HepG2 (cell line): ENCODE measurements at regions not wholly inside any gene's neighbourhood (a gene's known extent, or its start where the extent isn't known, plus 50 kb on each side); places are given as distances from the start of the nearest gene placed in this dataset.

Source experiments
- ATAC-seq: fragments of 200-7000 bp; cut with Tn5 transposase; 3 replicates; pipeline ENCODE4 v1.9.1; 2020; ENCODE audit warnings: mild to moderate bottlenecking, moderate library complexity
- BruUV-seq: library from RNA; stranded (reverse); fragments of 400-500 nt; replicated peaks from 2 replicates; lab custom pipeline; 2021; lab: Mats Ljungman, UMichigan
- CTCF ChIA-PET: fragments of 300-600 bp; formaldehyde crosslinking; extraction: SDS; loops from one replicate; lab custom pipeline; 2021; ENCODE audit warnings: low total read pairs, inconsistent platforms, low intra/inter-chr PET ratio; lab: Yijun Ruan, JAX
- POLR2A ChIA-PET: fragments of 350-600 bp; sonication (Branson Sonifier 250); formaldehyde crosslinking; loops from one replicate; lab custom pipeline; 2020; ENCODE audit warnings: antibody characterized with exemption, inconsistent platforms; lab: Yijun Ruan, JAX
- DNase-seq: peaks from one replicate; pipeline ENCODE4 v3.0.0-alpha.2; 2015; ENCODE audit warnings: low spot score
- FAIRE-seq: peaks from 3 replicates; lab custom pipeline; 2011; peaks lifted over from hg19 to GRCh38; lab: Jason Lieb, UNC
- H2AFZ ChIP-seq: one replicate; pipeline ENCODE4 v1.6.1; 2011; ENCODE audit warnings: low read length, inconsistent platforms
- H3K27ac ChIP-seq: fragments of 300-600 bp; 3 replicates; pipeline ENCODE4 v1.8.0; 2011; ENCODE audit warnings: mixed run types, mild to moderate bottlenecking, mixed read lengths, low read length, inconsistent platforms; ENCODE audit not compliant: insufficient read depth; ENCODE audit errors: extremely low read length
- H3K27me3 ChIP-seq, 2 experiments: fragments of 200-600 bp in 1 of 2; 2 replicates in 1 of 2; 3 replicates in 1 of 2; pipeline versions ENCODE4 v1.6.0 to v1.8.0; 2011; ENCODE audit warnings: low read length in 2 of 2, mild to moderate bottlenecking in 2 of 2, moderate library complexity in 2 of 2, inconsistent platforms in 1 of 2; ENCODE audit not compliant: insufficient read depth in 2 of 2, control insufficient read depth in 1 of 2
- H3K36me3 ChIP-seq, 2 experiments: fragments of 200-600 bp in 1 of 2; replicated peaks in 1 of 2; 2 replicates in 1 of 2; 3 replicates in 1 of 2; pipeline versions ENCODE4 v1.5.1 to v1.8.0; 2011; ENCODE audit warnings: low read length in 2 of 2, inconsistent platforms in 1 of 2; ENCODE audit not compliant: insufficient read depth in 2 of 2, control insufficient read depth in 1 of 2
- H3K4me1 ChIP-seq: 2 replicates; pipeline ENCODE4 v1.5.1; 2012; ENCODE audit warnings: low read length, inconsistent platforms; ENCODE audit not compliant: insufficient read depth
- H3K4me2 ChIP-seq: 2 replicates; pipeline ENCODE4 v1.6.0; 2011; ENCODE audit warnings: low read depth, low read length, inconsistent platforms
- H3K4me3 ChIP-seq, 3 experiments: fragments of 200-600 bp in 1 of 3; sonication (generic), shearing (Covaris generic) in 1 of 3; replicated peaks in 1 of 3; 2 replicates each; pipeline ENCODE4 v1.5.1; 2011 to 2016; ENCODE audit warnings: low read length in 3 of 3, inconsistent platforms in 2 of 3, low read depth in 2 of 3, mild to moderate bottlenecking in 2 of 3, control low read depth in 1 of 3, mixed read lengths in 1 of 3; ENCODE audit not compliant: insufficient read depth in 1 of 3
- H3K79me2 ChIP-seq: one replicate; pipeline ENCODE4 v1.6.1; 2011; ENCODE audit warnings: low read length, inconsistent platforms; ENCODE audit not compliant: insufficient read depth
- H3K9ac ChIP-seq: 2 replicates; pipeline ENCODE4 v1.6.0; 2011; ENCODE audit warnings: mild to moderate bottlenecking, low read depth, low read length, inconsistent platforms; ENCODE audit not compliant: insufficient read depth
- H3K9me3 ChIP-seq: 2 replicates; pipeline ENCODE4 v1.5.1; 2012; ENCODE audit warnings: mild to moderate bottlenecking, low read length
- H4K20me1 ChIP-seq: 2 replicates; pipeline ENCODE4 v1.6.0; 2011; ENCODE audit warnings: inconsistent platforms, mild to moderate bottlenecking, low read length, moderate library complexity; ENCODE audit not compliant: insufficient read depth
- KDM5A ChIP-seq: fragments of 200-600 bp; sonication (generic); IDR thresholded peaks from 2 replicates; pipeline ENCODE4 v1.7.0; 2018; ENCODE audit warnings: antibody characterized with exemption, mild to moderate bottlenecking, low read length, borderline replicate concordance
- NFKBIZ ChIP-seq: IDR thresholded peaks from 2 replicates; pipeline ENCODE4 v1.6.1; 2018; ENCODE audit warnings: missing genetic modification reagents, missing compliant biosample characterization
- SYNCRIP ChIP-seq: fragments of 200-400 bp; formaldehyde crosslinking; IDR thresholded peaks from 2 replicates; pipeline ENCODE4 v1.6.1; 2018; ENCODE audit warnings: mild to moderate bottlenecking, low read depth, low read length; ENCODE audit not compliant: insufficient read depth
- TSC22D2 ChIP-seq: sonication (generic); formaldehyde crosslinking; IDR thresholded peaks from 2 replicates; pipeline ENCODE4 v1.5.1; 2020; ENCODE audit warnings: missing genetic modification reagents, mild to moderate bottlenecking, borderline replicate concordance
- ZFP90 ChIP-seq: sonication (generic); formaldehyde crosslinking; IDR thresholded peaks from 2 replicates; pipeline ENCODE4 v1.8.0; 2022; ENCODE audit warnings: missing genetic modification reagents, mild to moderate bottlenecking, inconsistent platforms, borderline replicate concordance
- ZMAT3 ChIP-seq: sonication (generic); formaldehyde crosslinking; conservative IDR thresholded peaks from 2 replicates; pipeline ENCODE4 v1.7.0; 2021; ENCODE audit warnings: missing genetic modification reagents
- ZNF138 ChIP-seq: sonication (generic); formaldehyde crosslinking; IDR thresholded peaks from 2 replicates; pipeline ENCODE4 v1.5.0; 2020; ENCODE audit warnings: mild to moderate bottlenecking, low read depth, missing genetic modification reagents
- ZNF782 ChIP-seq: sonication (generic); formaldehyde crosslinking; IDR thresholded peaks from 2 replicates; pipeline ENCODE4 v1.4.0; 2020; ENCODE audit warnings: missing genetic modification reagents, mild to moderate bottlenecking, borderline replicate concordance
- ZNF841 ChIP-seq: sonication (generic); formaldehyde crosslinking; IDR thresholded peaks from 2 replicates; pipeline ENCODE4 v1.8.1; 2023; ENCODE audit warnings: missing genetic modification reagents, borderline replicate concordance
- WGBS: methylation state at CpG from one replicate; pipeline ENCODE4 v1.1.6; 2017; ENCODE audit warnings: low lambda C conversion rate; 5-methylcytosine and 5-hydroxymethylcytosine counted together
- in situ Hi-C: cut with HindIII; loops from 2 replicates; pipeline ENCODE4 v1.10.0; 2017; ENCODE audit warnings: low pct_unique_long_range_greater_than_20kb; ENCODE audit not compliant: extremely low pct_ligation_motif_present
- intact Hi-C: fragments of 100-400 bp; cut with micrococcal nuclease; formaldehyde crosslinking; loops from one replicate; pipeline ENCODE4 v1.10.0; 2022; ENCODE audit not compliant: unreplicated experiment
- TF ChIP-seq, protein P1 (sequence below): sonication (generic); formaldehyde crosslinking; IDR thresholded peaks from 2 replicates; pipeline ENCODE4 v1.9.0; 2021; ENCODE audit warnings: missing genetic modification reagents, borderline replicate concordance
- TF ChIP-seq, protein P2 (sequence below): IDR thresholded peaks from 2 replicates; pipeline ENCODE4 v1.6.1; 2018; ENCODE audit warnings: missing genetic modification reagents
- TF ChIP-seq, protein P3 (sequence below): sonication (generic); formaldehyde crosslinking; IDR thresholded peaks from 2 replicates; pipeline ENCODE4 v1.5.1; 2020; ENCODE audit warnings: missing genetic modification reagents, mild to moderate bottlenecking, borderline replicate concordance
- TF ChIP-seq, protein P4 (sequence below): IDR thresholded peaks from 2 replicates; pipeline ENCODE4 v1.6.1; 2016; ENCODE audit warnings: low read depth, missing genetic modification reagents, missing compliant biosample characterization

DNA sequence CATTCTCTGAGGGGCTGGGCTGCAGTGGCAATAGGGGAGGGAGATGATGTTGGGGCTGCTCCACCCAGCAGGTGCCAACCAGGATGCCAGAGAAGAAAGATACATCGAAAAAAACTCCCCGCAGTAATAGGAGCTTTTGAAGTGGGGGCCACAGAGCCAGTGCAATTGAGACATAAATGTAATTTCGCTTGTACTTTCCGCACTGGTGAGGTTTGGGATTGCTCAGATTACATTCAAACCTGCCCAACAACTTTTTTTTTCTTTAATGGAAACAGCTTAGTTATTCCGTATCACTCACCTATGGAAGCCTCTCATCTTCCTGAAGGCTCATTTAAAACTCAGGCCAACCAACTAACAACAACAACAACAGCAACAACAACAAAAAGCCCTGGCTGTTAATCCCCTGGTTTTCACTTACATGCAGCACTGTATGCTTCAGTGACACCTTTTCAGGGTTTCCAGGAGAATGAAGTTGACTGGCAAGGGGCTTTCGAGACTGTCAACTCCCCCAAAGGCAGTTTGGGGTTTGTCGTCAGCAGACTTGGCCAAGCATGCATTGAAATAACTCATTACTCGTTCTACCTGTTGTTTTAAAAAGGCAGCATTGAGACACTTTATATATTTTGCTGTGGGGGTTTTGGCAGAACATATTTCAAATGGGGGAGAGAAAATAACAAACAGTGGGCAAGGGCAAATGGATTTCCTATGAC is 163.8 kb downstream of the EBLN2 start:
- H3K4me1 ChIP-seq = no peaks in the 10 kb centered on the region
- DNase-seq (no peak), FAIRE-seq (no peak), ATAC-seq (no peak)
- no peaks in the 10 kb centered on the region for H3K9me3 ChIP-seq
- ChIA-PET POLR2A (no interaction called here), CTCF (no interaction called here)
- H2AFZ ChIP-seq = no peak overlapping the region
- H3K27me3 ChIP-seq = no peaks in the 10 kb centered on the region; a peak in 1 of 5 replicates
- H3K36me3 ChIP-seq = no peaks in the 10 kb centered on the region
- no peaks in the 10 kb centered on the region for H4K20me1 ChIP-seq
- H3K4me2 ChIP-seq = no peak overlapping the region
- intact Hi-C loops = no loop called here
- H3K27ac ChIP-seq = no peak overlapping the region
- H3K9ac ChIP-seq = no peak overlapping the region
- in situ Hi-C loops = no loop called here
- no peaks in the 10 kb centered on the region for H3K79me2 ChIP-seq
- no TSS peak for BruUV-seq
- 42% methylated on average over 8 of the region's 8 CpGs for WGBS
- no peak overlapping the region for H3K4me3 ChIP-seq
- TF ChIP-seq SYNCRIP (no peak), TSC22D2 (CRISPR knock-in tag) (no peak), ZNF782 (CRISPR knock-in tag) (no peak), KDM5A (no peak), ZNF841 (CRISPR knock-in tag) (no peak), ZNF138 (no peak), ZMAT3 (CRISPR knock-in tag) (no peak), ZFP90 (CRISPR knock-in tag) (no peak), NFKBIZ (CRISPR knock-in tag) (no peak)
- TF ChIP-seq, protein P1, sequence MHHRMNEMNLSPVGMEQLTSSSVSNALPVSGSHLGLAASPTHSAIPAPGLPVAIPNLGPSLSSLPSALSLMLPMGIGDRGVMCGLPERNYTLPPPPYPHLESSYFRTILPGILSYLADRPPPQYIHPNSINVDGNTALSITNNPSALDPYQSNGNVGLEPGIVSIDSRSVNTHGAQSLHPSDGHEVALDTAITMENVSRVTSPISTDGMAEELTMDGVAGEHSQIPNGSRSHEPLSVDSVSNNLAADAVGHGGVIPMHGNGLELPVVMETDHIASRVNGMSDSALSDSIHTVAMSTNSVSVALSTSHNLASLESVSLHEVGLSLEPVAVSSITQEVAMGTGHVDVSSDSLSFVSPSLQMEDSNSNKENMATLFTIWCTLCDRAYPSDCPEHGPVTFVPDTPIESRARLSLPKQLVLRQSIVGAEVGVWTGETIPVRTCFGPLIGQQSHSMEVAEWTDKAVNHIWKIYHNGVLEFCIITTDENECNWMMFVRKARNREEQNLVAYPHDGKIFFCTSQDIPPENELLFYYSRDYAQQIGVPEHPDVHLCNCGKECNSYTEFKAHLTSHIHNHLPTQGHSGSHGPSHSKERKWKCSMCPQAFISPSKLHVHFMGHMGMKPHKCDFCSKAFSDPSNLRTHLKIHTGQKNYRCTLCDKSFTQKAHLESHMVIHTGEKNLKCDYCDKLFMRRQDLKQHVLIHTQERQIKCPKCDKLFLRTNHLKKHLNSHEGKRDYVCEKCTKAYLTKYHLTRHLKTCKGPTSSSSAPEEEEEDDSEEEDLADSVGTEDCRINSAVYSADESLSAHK = no peak
- TF ChIP-seq, protein P2, sequence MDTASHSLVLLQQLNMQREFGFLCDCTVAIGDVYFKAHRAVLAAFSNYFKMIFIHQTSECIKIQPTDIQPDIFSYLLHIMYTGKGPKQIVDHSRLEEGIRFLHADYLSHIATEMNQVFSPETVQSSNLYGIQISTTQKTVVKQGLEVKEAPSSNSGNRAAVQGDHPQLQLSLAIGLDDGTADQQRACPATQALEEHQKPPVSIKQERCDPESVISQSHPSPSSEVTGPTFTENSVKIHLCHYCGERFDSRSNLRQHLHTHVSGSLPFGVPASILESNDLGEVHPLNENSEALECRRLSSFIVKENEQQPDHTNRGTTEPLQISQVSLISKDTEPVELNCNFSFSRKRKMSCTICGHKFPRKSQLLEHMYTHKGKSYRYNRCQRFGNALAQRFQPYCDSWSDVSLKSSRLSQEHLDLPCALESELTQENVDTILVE (CRISPR knock-in tag) = no peak
- TF ChIP-seq, protein P3, sequence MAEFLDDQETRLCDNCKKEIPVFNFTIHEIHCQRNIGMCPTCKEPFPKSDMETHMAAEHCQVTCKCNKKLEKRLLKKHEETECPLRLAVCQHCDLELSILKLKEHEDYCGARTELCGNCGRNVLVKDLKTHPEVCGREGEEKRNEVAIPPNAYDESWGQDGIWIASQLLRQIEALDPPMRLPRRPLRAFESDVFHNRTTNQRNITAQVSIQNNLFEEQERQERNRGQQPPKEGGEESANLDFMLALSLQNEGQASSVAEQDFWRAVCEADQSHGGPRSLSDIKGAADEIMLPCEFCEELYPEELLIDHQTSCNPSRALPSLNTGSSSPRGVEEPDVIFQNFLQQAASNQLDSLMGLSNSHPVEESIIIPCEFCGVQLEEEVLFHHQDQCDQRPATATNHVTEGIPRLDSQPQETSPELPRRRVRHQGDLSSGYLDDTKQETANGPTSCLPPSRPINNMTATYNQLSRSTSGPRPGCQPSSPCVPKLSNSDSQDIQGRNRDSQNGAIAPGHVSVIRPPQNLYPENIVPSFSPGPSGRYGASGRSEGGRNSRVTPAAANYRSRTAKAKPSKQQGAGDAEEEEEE (CRISPR knock-in tag) = no peak
- TF ChIP-seq, protein P4, sequence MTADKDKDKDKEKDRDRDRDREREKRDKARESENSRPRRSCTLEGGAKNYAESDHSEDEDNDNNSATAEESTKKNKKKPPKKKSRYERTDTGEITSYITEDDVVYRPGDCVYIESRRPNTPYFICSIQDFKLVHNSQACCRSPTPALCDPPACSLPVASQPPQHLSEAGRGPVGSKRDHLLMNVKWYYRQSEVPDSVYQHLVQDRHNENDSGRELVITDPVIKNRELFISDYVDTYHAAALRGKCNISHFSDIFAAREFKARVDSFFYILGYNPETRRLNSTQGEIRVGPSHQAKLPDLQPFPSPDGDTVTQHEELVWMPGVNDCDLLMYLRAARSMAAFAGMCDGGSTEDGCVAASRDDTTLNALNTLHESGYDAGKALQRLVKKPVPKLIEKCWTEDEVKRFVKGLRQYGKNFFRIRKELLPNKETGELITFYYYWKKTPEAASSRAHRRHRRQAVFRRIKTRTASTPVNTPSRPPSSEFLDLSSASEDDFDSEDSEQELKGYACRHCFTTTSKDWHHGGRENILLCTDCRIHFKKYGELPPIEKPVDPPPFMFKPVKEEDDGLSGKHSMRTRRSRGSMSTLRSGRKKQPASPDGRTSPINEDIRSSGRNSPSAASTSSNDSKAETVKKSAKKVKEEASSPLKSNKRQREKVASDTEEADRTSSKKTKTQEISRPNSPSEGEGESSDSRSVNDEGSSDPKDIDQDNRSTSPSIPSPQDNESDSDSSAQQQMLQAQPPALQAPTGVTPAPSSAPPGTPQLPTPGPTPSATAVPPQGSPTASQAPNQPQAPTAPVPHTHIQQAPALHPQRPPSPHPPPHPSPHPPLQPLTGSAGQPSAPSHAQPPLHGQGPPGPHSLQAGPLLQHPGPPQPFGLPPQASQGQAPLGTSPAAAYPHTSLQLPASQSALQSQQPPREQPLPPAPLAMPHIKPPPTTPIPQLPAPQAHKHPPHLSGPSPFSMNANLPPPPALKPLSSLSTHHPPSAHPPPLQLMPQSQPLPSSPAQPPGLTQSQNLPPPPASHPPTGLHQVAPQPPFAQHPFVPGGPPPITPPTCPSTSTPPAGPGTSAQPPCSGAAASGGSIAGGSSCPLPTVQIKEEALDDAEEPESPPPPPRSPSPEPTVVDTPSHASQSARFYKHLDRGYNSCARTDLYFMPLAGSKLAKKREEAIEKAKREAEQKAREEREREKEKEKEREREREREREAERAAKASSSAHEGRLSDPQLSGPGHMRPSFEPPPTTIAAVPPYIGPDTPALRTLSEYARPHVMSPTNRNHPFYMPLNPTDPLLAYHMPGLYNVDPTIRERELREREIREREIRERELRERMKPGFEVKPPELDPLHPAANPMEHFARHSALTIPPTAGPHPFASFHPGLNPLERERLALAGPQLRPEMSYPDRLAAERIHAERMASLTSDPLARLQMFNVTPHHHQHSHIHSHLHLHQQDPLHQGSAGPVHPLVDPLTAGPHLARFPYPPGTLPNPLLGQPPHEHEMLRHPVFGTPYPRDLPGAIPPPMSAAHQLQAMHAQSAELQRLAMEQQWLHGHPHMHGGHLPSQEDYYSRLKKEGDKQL (CRISPR knock-in tag) = no peak
